ENCODE measurements at regions not wholly inside any gene's neighbourhood (a gene's known extent, or its start where the extent isn't known, plus 50 kb on each side); places are given as distances from the start of the nearest gene placed in this dataset.

DNA sequence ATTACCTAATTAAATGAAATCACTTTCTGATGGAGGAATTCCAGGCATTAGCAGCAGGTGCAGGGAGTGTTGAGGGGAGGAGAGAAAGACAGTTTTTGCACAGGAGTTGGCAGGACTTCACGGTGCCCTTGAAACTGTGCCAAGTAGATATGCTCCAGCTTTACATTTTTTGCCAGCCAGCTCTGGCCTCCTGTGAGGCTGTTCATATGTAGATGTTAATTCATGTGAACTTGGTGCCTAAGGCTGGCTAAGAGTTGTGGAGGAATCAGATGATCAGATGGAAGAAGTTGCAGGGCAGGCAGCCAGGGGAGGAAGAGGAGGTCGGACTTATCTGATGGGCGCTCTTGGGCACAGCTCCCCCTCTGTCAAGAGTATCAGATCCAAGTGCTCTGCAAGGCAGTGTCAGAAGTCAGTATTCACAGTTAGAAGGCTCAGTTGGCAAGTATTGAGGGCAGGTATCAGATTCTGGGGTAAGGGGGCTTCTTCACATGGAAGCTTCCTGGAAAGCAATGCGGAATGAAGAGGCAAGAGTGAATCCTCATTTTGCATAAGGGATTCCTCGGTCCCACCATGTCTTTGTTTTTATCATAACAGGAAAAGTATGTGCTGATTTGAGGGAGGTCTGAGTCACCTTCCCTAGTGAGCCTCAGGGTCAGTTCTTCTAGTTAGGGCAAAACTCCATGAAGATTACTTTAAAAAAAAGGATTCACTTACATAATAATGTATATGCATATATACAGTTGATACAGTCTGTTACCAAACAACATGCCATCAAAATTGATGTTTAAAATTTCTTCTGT, 172.6 kb upstream of the UMPS start:
- TF ChIP-seq, protein P1, sequence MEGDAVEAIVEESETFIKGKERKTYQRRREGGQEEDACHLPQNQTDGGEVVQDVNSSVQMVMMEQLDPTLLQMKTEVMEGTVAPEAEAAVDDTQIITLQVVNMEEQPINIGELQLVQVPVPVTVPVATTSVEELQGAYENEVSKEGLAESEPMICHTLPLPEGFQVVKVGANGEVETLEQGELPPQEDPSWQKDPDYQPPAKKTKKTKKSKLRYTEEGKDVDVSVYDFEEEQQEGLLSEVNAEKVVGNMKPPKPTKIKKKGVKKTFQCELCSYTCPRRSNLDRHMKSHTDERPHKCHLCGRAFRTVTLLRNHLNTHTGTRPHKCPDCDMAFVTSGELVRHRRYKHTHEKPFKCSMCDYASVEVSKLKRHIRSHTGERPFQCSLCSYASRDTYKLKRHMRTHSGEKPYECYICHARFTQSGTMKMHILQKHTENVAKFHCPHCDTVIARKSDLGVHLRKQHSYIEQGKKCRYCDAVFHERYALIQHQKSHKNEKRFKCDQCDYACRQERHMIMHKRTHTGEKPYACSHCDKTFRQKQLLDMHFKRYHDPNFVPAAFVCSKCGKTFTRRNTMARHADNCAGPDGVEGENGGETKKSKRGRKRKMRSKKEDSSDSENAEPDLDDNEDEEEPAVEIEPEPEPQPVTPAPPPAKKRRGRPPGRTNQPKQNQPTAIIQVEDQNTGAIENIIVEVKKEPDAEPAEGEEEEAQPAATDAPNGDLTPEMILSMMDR (IDR thresholded peaks at IDR 0.05; ENCODE audit: low read length) = no peak
- TF ChIP-seq EZH2 (IDR thresholded peaks at IDR 0.05; ENCODE audit: borderline replicate concordance, low read length) = no peak
